Urinary bladder (tissue), 3 donors: ENCODE measurements at regions not wholly inside any gene's neighbourhood (a gene's known extent, or its start where the extent isn't known, plus 50 kb on each side); places are given as distances from the start of the nearest gene placed in this dataset.
"Not testable (repeated sequence)": the region's sequence is repeated elsewhere in the genome, so short reads cannot be mapped to it uniquely, and the experiment has no call there.

Source experiments
- DNase-seq: peaks from one replicate; pipeline ENCODE4 v3.0.0-alpha.2; 2015; ENCODE audit errors: extremely low spot score
- H3K27ac ChIP-seq: one replicate; pipeline ENCODE4 v1.5.1; 2013; ENCODE audit warnings: low read depth, mild to moderate bottlenecking, moderate library complexity
- H3K36me3 ChIP-seq: one replicate; pipeline ENCODE4 v1.6.1; 2013; ENCODE audit warnings: mild to moderate bottlenecking, moderate library complexity; ENCODE audit not compliant: insufficient read depth
- H3K4me1 ChIP-seq: one replicate; pipeline ENCODE4 v1.6.1; 2013; ENCODE audit warnings: mild to moderate bottlenecking, moderate library complexity; ENCODE audit not compliant: insufficient read depth
- H3K4me3 ChIP-seq: one replicate; pipeline ENCODE4 v1.5.1; 2013; ENCODE audit warnings: low read depth, low read length
- WGBS: extraction: QIAGEN DNeasy Blood & Tissue Kit; methylation state at CpG from one replicate; pipeline ENCODE4 v1.1.7; 2013; 5-methylcytosine and 5-hydroxymethylcytosine counted together
- donor health status: healthy with polysubstance abuse.
- donor health status: healthy.

GRCh38 chr10:27379041-27379440, 125.1 kb upstream of the RAB18 start:
- WGBS, result over 99% methylated on average over 2 of the region's 2 CpGs
- H3K4me3 ChIP-seq, H3K27ac ChIP-seq, H3K4me1 ChIP-seq, DNase-seq, H3K36me3 ChIP-seq: not testable (repeated sequence)

- Histone ChIP-seq H3K4me3 (no peak overlapping the region), H3K36me3 (no peaks in the 10 kb centered on the region), H3K4me1 (no peaks in the 10 kb centered on the region), H3K27ac (no peak overlapping the region)
- WGBS, result 91% methylated on average over 5 of the region's 5 CpGs
- DNase-seq, result no peak
Observed at GRCh38 chr10:27373566-27374160, 130.4 kb upstream of the RAB18 start.

GRCh38 chr10:27372095-27372494, 131.5 kb upstream of the ACBD5 start:
- DNase-seq, result no peak
- Histone ChIP-seq H3K4me1 (no peaks in the 10 kb centered on the region), H3K27ac (no peak overlapping the region), H3K4me3 (no peak overlapping the region), H3K36me3 (no peaks in the 10 kb centered on the region)
- WGBS, result 74% methylated on average over 5 of the region's 5 CpGs

- H3K4me3 ChIP-seq, DNase-seq, H3K4me1 ChIP-seq, H3K27ac ChIP-seq, H3K36me3 ChIP-seq: not testable (repeated sequence)
- 85% methylated on average over 5 of the region's 5 CpGs for WGBS
Observed at GRCh38 chr10:27371375-27371774, 130.8 kb upstream of the ACBD5 start.

GRCh38 chr10:27369880-27370279, 129.3 kb upstream of the ACBD5 start:
- Histone ChIP-seq H3K4me1 (no peaks in the 10 kb centered on the region), H3K27ac (no peak overlapping the region), H3K36me3 (no peaks in the 10 kb centered on the region), H3K4me3 (no peak overlapping the region)
- DNase-seq, result no peak
- 75% methylated on average over 3 of the region's 3 CpGs for WGBS

GRCh38 chr10:27368706-27369105, 128.1 kb upstream of the ACBD5 start:
- 91% methylated on average over 10 of the region's 10 CpGs for WGBS

GRCh38 chr10:27366769-27367168, 126.2 kb upstream of the ACBD5 start:
- 57% methylated on average over 1 of the region's 1 CpG for WGBS
- Histone ChIP-seq H3K4me1 (no peaks in the 10 kb centered on the region), H3K36me3 (no peaks in the 10 kb centered on the region), H3K27ac (no peak overlapping the region), H3K4me3 (no peak overlapping the region)
- no peak for DNase-seq

More at GRCh38 chr10:27368706-27369105, 128.1 kb upstream of the ACBD5 start:
- Histone ChIP-seq H3K27ac (no peak overlapping the region), H3K4me1 (no peaks in the 10 kb centered on the region), H3K36me3 (no peaks in the 10 kb centered on the region), H3K4me3 (no peak overlapping the region)
- DNase-seq, result no peak

GRCh38 chr10:27364028-27364427, 123.4 kb upstream of the ACBD5 start:
- Histone ChIP-seq H3K27ac (no peak overlapping the region), H3K4me1 (no peaks in the 10 kb centered on the region), H3K4me3 (no peak overlapping the region), H3K36me3 (no peaks in the 10 kb centered on the region)
- 57% methylated on average over 8 of the region's 8 CpGs for WGBS
- DNase-seq, result no peak

GRCh38 chr10:27360581-27361172, 120.1 kb upstream of the ACBD5 start:
- no peak overlapping the region for H3K4me3 ChIP-seq
- no peaks in the 10 kb centered on the region for H3K4me1 ChIP-seq
- no peak overlapping the region for H3K27ac ChIP-seq
- peak; percentile 17 for DNase-seq
- WGBS, result 9% methylated on average over 3 of the region's 3 CpGs
- no peaks in the 10 kb centered on the region for H3K36me3 ChIP-seq

- Histone ChIP-seq H3K4me3 (no peak overlapping the region), H3K4me1 (no peaks in the 10 kb centered on the region), H3K27ac (no peak overlapping the region), H3K36me3 (no peaks in the 10 kb centered on the region)
- WGBS, result 69% methylated on average over 12 of the region's 12 CpGs
- DNase-seq, result no peak
Observed at GRCh38 chr10:27359792-27360355, 119.3 kb upstream of the ACBD5 start.

- no peaks in the 10 kb centered on the region for H3K36me3 ChIP-seq
- no peaks in the 10 kb centered on the region for H3K4me1 ChIP-seq
- DNase-seq, result no peak
- H3K4me3 ChIP-seq, result no peak overlapping the region
- WGBS, result 93% methylated on average over 8 of the region's 8 CpGs
- H3K27ac ChIP-seq, result no peak overlapping the region
Observed at GRCh38 chr10:27356738-27357137, 116.1 kb upstream of the ACBD5 start.

- Histone ChIP-seq H3K36me3 (no peaks in the 10 kb centered on the region), H3K27ac (no peak overlapping the region), H3K4me3 (no peak overlapping the region), H3K4me1 (no peaks in the 10 kb centered on the region)
- DNase-seq, result no peak
- 91% methylated on average over 7 of the region's 7 CpGs for WGBS
Observed at GRCh38 chr10:27355918-27356573, 115.4 kb upstream of the ACBD5 start.

- H3K36me3 ChIP-seq, H3K27ac ChIP-seq, H3K4me3 ChIP-seq, DNase-seq, H3K4me1 ChIP-seq: not testable (repeated sequence)
- 52% methylated on average over 11 of the region's 11 CpGs for WGBS
Observed at GRCh38 chr10:27354643-27355270, 114.2 kb upstream of the ACBD5 start.

GRCh38 chr10:27354100-27354499, 113.5 kb upstream of the ACBD5 start:
- 66% methylated on average over 5 of the region's 5 CpGs for WGBS
- H3K36me3 ChIP-seq, H3K4me1 ChIP-seq, DNase-seq, H3K4me3 ChIP-seq, H3K27ac ChIP-seq: not testable (repeated sequence)
